Ovary (tissue), 3 donors: ENCODE measurements at regions not wholly inside any gene's neighbourhood (a gene's known extent, or its start where the extent isn't known, plus 50 kb on each side); places are given as distances from the start of the nearest gene placed in this dataset.

Experiments
- POLR2A ChIP-seq: fragments of 450-650 bp; IDR thresholded peaks from one replicate; pipeline ENCODE4 v1.6.1; 2017; ENCODE audit warnings: antibody characterized with exemption, mild to moderate bottlenecking, moderate library complexity
- TF ChIP-seq, protein P1 (sequence below), 3 donors: fragments of 450-650 bp in 2 of 3; fragments of 200-600 bp in 1 of 3; IDR thresholded peaks; one replicate each; pipeline versions ENCODE4 v1.5.1 to v1.8.0; 2016 to 2022; ENCODE audit warnings: antibody characterized with exemption in 3 of 3, mild to moderate bottlenecking in 1 of 3
- donor health status: DM: no; HTN: no; CAD: no.

GRCh38 chr4:156523492-156523891 is 448.1 kb downstream of the PDGFC start:
- TF ChIP-seq, protein P1, sequence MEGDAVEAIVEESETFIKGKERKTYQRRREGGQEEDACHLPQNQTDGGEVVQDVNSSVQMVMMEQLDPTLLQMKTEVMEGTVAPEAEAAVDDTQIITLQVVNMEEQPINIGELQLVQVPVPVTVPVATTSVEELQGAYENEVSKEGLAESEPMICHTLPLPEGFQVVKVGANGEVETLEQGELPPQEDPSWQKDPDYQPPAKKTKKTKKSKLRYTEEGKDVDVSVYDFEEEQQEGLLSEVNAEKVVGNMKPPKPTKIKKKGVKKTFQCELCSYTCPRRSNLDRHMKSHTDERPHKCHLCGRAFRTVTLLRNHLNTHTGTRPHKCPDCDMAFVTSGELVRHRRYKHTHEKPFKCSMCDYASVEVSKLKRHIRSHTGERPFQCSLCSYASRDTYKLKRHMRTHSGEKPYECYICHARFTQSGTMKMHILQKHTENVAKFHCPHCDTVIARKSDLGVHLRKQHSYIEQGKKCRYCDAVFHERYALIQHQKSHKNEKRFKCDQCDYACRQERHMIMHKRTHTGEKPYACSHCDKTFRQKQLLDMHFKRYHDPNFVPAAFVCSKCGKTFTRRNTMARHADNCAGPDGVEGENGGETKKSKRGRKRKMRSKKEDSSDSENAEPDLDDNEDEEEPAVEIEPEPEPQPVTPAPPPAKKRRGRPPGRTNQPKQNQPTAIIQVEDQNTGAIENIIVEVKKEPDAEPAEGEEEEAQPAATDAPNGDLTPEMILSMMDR (IDR thresholded peaks at IDR 0.05) = no peak
- no peak for TF ChIP-seq POLR2A
